Activated CD8-positive, alpha-beta memory T cell treated with anti-CD3 and anti-CD28 coated beads for 48 hours (primary cell): ENCODE measurements at regions not wholly inside any gene's neighbourhood (a gene's known extent, or its start where the extent isn't known, plus 50 kb on each side); places are given as distances from the start of the nearest gene placed in this dataset.

ENCODE experiments used
- DNase-seq, 3 experiments: peaks; one replicate each; pipeline ENCODE4 v3.0.0-alpha.2; 2020; ENCODE audit warnings: low read depth in 2 of 3, low spot score in 2 of 3

DNA sequence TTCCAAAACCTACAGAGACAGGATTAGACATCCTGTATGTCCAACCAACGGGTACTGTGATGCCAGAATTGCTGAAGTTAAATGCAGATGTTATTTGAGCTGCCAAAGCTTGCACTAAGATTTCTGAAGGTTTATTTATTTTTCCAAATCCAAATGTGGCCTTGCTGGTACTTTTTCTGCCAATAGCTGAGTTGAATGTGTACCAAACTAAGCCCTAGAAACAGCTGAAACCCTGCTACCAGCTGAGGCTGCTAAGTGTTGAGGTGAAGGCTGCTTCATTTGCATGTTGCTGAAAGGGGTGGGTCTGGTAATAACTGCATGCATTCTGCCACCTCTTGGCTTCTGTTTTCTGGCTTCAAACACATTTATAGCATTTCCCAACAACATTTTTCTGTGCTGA, 366.5 kb downstream of the FAT4 start:
- DNase-seq = no peak

- DNase-seq = no peak
Observed at GRCh38 chr4:125682730-125683129, 368.0 kb downstream of the FAT4 start.

GRCh38 chr4:125688841-125689240, 374.1 kb downstream of the FAT4 start:
- no peak for DNase-seq

DNA sequence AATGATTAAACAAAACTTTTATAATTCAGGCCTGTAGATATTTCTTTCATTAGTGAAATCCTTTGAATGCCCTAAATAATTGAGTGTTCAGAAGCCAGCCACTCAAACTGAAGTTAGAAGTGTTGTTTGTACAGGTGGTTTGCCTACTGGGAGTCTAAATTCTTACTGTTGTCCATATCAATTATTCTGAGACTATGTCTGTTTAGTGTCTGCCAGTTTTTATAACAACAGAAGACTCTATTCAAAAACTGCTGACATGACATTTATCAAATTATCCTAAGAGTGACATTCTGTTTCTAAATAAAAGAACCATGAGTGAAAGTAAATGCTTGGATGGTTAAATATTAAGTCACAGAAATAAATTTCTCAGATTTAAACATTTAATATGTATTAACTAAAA, 375.1 kb downstream of the FAT4 start:
- DNase-seq = no peak

DNA sequence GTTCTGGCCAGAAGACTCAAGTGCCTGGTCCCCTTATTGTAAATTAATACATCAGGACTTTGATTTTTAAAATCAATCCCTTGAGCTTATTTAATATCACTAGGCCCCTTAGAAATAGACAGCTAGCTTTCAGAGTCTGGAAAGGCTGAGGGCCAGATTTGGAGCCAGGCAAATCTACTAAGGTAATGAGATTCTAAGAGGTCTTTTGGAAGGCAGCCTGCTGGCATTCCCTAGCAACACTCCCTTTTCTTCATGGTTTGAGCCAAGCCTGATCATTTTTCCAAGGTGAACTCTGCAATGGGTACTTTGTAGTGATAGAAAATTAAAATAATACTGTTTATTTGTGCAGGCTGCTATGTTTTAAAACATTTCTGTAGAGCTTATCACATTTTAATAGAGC, 378.5 kb downstream of the FAT4 start:
- no peak for DNase-seq

GRCh38 chr4:125702406-125702805, 387.7 kb downstream of the FAT4 start:
- no peak for DNase-seq

- no peak for DNase-seq
Observed at GRCh38 chr4:125703443-125703842, 388.7 kb downstream of the FAT4 start.

DNA sequence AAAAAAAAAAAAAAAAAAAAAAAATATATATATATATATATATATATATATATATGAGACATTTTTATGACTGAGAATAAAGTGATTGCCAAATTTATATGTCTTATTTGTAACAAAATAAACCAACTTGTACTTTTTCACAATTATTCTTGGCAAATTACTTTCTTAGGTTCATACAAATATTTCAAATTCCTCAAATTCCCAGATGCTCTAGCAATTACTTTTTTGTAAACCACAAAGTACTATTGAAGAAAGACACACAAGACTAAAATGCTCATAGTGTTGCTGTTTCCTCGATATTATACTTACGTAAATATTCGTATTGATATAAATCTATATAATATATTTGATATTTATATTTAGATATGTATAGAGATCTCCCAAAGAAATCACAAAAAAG, 390.0 kb downstream of the FAT4 start:
- no peak for DNase-seq

DNA sequence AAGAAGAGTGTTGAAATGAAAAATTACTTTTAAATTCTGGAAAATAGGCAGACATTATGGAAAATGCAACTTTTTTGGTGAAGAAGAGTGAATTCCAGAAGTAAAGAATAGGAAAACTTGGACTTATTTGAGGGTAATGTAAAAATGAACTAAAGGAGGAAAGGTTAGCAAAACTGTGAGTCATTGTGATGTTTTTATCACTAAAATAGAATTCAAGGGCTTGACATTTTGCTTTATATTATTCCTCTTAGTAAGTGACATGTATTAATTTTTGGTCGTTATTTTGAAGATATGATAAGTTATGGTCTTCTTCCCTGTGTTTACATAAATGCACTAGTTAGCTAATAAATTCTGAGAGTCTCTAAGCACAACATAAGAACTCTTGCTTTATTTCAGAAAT, 390.9 kb downstream of the FAT4 start:
- no peak for DNase-seq

GRCh38 chr4:125707397-125707796, 392.6 kb downstream of the FAT4 start:
- DNase-seq = no peak

- no peak for DNase-seq
Observed at GRCh38 chr4:125710766-125711165, 396.0 kb downstream of the FAT4 start.

DNA sequence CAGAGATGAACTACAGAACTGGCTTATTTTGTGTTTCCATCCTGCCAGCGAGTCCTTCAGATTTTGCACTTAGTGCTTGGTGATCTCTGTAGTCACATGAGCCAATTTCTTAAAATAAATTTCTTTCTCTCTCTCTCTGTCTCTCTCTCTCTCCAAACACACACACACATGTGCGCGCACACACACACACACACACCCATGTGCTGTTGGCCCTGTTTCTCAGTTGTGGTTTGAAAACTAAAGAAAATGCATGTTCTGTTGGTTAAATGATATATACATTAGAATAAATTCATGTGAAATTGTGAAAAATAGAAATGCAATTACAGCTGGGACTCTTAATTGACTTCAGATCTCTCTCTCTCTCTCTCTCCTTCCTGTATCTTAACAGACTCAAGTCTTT, 399.3 kb downstream of the FAT4 start:
- no peak for DNase-seq

DNA sequence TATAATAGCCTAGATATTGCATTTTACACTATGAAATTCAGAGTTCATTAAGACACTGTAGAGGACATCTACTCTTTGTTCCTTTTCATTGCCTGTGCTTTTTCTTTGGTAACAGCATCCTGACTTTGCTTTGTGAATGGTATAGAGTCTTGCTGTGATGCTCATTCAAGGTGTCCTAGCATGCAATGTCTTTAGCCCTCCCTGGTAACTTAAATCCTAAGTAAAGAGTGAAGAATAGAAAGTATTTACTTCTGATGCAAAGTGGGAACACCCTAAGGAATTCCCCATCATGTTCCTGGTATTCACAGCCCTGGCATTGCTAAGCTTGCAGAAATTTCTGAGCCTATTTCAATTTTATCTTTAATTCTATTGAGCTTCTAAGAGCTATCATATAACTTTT, 400.1 kb downstream of the FAT4 start:
- DNase-seq = no peak

DNA sequence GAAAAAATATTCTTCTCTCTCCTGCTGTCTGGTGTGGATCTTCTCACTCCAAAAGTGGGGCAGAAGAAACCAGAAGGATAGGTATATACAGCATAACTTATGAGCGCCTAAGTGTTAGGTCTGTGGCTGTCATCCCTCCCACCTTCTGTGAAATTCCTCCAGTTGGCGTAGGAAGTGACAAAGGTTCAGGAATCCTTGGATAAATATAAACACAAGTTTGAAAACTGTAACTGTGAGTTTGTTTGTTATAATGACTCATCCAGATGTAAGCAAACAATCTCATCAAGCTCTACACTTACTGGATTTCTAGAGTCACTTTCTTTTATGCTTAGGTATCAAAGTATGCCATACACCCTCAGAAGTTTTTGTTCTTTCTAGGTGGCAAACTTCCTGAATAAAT, 405.2 kb downstream of the FAT4 start:
- DNase-seq = no peak

DNA sequence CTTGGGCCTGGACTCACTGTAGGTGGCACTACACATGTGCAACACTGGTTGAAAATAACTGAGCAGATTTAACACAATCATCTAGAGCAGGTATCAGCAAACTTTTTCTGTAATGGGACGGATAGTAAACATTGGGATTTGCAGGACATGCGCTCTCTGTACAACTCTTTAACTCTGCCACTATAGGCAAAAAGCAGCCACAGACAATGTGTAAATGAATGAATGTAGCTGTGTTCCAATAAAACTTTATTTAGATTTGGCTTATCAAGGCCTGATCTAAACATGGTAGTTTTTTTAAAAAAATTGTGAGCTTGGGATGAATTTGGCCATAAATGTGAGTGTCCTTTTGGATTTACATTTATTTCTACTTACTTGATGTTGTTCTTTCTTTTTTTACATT, 407.3 kb downstream of the FAT4 start:
- DNase-seq = no peak

- DNase-seq = no peak
Observed at GRCh38 chr4:125725957-125726525, 411.3 kb downstream of the FAT4 start.

GRCh38 chr4:125727931-125728330, 413.2 kb downstream of the FAT4 start:
- DNase-seq = no peak

- DNase-seq = no peak
Observed at GRCh38 chr4:125728568-125728967, 413.8 kb downstream of the FAT4 start.

DNA sequence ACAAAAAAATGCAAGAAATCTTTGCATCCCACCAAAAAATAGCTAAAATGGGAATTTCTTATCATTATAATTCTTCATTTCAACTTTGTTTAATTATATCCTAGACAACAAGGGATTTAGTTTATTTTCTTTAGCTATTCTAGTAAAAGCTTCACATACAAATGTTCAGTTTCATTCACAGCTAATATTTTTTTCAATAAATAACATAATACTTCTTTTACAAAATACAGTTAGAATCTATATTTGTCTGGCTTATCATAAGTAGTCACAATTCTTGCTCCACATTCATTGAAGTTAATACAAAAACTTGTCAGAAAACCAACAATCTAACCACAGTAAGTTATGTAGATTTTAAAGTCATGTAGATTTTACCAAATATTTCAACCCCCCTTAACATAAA, 414.4 kb downstream of the FAT4 start:
- DNase-seq = no peak

GRCh38 chr4:125732632-125733031, 417.9 kb downstream of the FAT4 start:
- no peak for DNase-seq

DNA sequence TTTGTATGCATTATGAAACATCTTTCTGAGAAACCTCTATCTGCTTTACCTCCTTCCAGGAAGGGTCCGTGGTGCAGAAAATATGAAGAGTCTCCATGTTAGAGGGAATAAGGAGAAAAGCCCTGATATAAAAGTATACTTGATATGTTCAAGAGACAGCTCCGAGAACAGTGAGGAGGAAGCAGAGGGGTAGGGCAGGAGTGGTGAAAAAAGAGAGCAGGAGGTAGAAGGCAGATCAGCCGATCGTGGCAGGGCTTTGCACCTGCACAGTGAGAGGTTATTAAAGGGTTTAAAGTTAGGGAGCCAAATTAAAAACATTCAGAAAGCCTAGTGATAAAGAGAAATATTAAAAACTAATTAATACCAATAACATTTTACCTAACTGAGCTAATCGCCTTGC, 419.7 kb downstream of the FAT4 start:
- DNase-seq = no peak

GRCh38 chr4:125735102-125735501, 420.3 kb downstream of the FAT4 start:
- no peak for DNase-seq

DNA sequence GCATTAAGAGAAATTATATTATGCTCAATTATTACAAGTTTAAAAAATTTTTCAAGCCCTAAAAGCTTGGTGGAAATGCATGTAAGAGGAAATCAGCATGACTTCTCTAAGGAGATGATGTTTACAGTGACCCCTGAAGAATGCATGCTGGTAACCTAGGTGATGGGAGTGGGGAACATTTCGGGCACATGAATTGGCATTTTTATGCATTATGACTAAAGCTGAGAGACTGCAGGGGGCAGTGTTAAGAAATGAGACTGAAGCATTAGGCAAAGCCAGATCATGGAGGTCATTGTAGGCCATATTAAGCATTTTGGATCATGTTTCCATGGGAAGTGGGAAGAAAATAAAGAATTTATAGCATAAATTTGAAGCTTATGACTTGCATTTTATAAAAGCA, 421.3 kb downstream of the FAT4 start:
- no peak for DNase-seq

GRCh38 chr4:125739760-125740159, 425.0 kb downstream of the FAT4 start:
- no peak for DNase-seq
